RKO (cell line): ENCODE measurements at regions not wholly inside any gene's neighbourhood (a gene's known extent, or its start where the extent isn't known, plus 50 kb on each side); places are given as distances from the start of the nearest gene placed in this dataset.

Experiments used
- DNase-seq: peaks from one replicate; pipeline ENCODE4 v3.0.0-alpha.2; 2016; ENCODE audit warnings: low spot score

GRCh38 chr17:77906377-77906871 is 52.1 kb upstream of the TNRC6C start:
- no peak for DNase-seq

GRCh38 chr17:77907497-77908461 is 50.7 kb upstream of the TNRC6C start:
- no peak for DNase-seq

GRCh38 chr17:77908501-77908900 is 50.0 kb upstream of the TNRC6C start:
- no peak for DNase-seq
